B cell (primary cell): ENCODE measurements at regions not wholly inside any gene's neighbourhood (a gene's known extent, or its start where the extent isn't known, plus 50 kb on each side); places are given as distances from the start of the nearest gene placed in this dataset.

Experiments used
- ATAC-seq: fragments of 200-7000 bp; cut with Tn5 transposase; one replicate; pipeline ENCODE4 v1.10.0; 2021; ENCODE audit warnings: low read depth, mild to moderate bottlenecking, moderate number of reproducible peaks, moderate library complexity
- CTCF ChIA-PET: fragments of 350-600 bp; sonication (Branson Sonifier 250); formaldehyde crosslinking; loops from one replicate; lab custom pipeline; 2021; ENCODE audit warnings: antibody characterized with exemption, inconsistent platforms; lab: Charles Lee
- POLR2A ChIA-PET: fragments of 350-600 bp; sonication (Branson Sonifier 250); formaldehyde crosslinking; loops from one replicate; lab custom pipeline; 2021; ENCODE audit warnings: antibody characterized with exemption; lab: Charles Lee
- DNase-seq: peaks from one replicate; pipeline ENCODE4 v3.0.0; 2013
- H2AFZ ChIP-seq: 2 replicates; pipeline ENCODE4 v1.6.1; 2012; ENCODE audit warnings: mild to moderate bottlenecking, low read depth, low read length; ENCODE audit not compliant: insufficient read depth, poor library complexity, severe bottlenecking
- H3K27ac ChIP-seq, 2 donors: 1 replicate in 1 of 2; 2 replicates in 1 of 2; pipeline ENCODE4 v1.5.1; 2012 to 2013; ENCODE audit warnings: low read length in 2 of 2, mild to moderate bottlenecking in 2 of 2, moderate library complexity in 1 of 2
- H3K27me3 ChIP-seq, 4 experiments: fragments of 200-600 bp in 1 of 4; sonication (generic) in 1 of 4; replicated peaks in 1 of 4; 1 replicate in 2 of 4; 2 replicates in 2 of 4; pipeline versions ENCODE4 v1.6.1 to v1.7.0; 2013 to 2016; ENCODE audit warnings: low read length in 3 of 4, mild to moderate bottlenecking in 2 of 4, mixed read lengths in 1 of 4, moderate library complexity in 1 of 4; ENCODE audit not compliant: insufficient read depth in 4 of 4, control insufficient read depth in 3 of 4; ENCODE audit errors: control extremely low read depth in 1 of 4
- H3K36me3 ChIP-seq, 2 experiments: replicated peaks in 1 of 2; 1 replicate in 1 of 2; 2 replicates in 1 of 2; pipeline versions ENCODE4 v1.6.1 to v1.7.1; 2013; ENCODE audit warnings: low read length in 1 of 2; ENCODE audit not compliant: insufficient read depth in 2 of 2, control insufficient read depth in 1 of 2; ENCODE audit errors: control extremely low read depth in 1 of 2, extremely low read depth in 1 of 2
- H3K4me1 ChIP-seq, 2 donors: fragments of 200-600 bp in 1 of 2; sonication (generic) in 1 of 2; 1 replicate in 1 of 2; 2 replicates in 1 of 2; pipeline versions ENCODE4 v1.5.1 to v1.6.1; 2013 to 2017; ENCODE audit warnings: low read length in 2 of 2; ENCODE audit not compliant: control insufficient read depth in 2 of 2, insufficient read depth in 2 of 2
- H3K4me2 ChIP-seq: replicated peaks from 2 replicates; pipeline ENCODE3; 2012; ENCODE audit warnings: mild to moderate bottlenecking, low read depth, low read length; ENCODE audit not compliant: poor library complexity, severe bottlenecking
- H3K4me3 ChIP-seq, 5 experiments: fragments of 200-600 bp in 1 of 5; sonication (generic) in 1 of 5; 1 replicate in 3 of 5; 2 replicates in 2 of 5; pipeline versions ENCODE4 v1.5.1 to v1.7.0; 2011 to 2016; ENCODE audit warnings: low read length in 4 of 5, mild to moderate bottlenecking in 4 of 5, low read depth in 2 of 5, control low read depth in 1 of 5, moderate library complexity in 1 of 5; ENCODE audit not compliant: insufficient read depth in 1 of 5; ENCODE audit errors: control extremely low read depth in 1 of 5, extremely low read depth in 1 of 5
- H3K79me2 ChIP-seq: fragments of 200-600 bp; sonication (generic); one replicate; pipeline ENCODE4 v1.6.0; 2016; ENCODE audit warnings: low read length; ENCODE audit not compliant: control insufficient read depth, insufficient read depth
- H3K9ac ChIP-seq: fragments of 200-600 bp; sonication (generic); 2 replicates; pipeline ENCODE4 v1.6.1; 2017; ENCODE audit warnings: mild to moderate bottlenecking, low read length, moderate library complexity
- H3K9me3 ChIP-seq, 3 donors: one replicate each; pipeline versions ENCODE4 v1.6.1 to v1.7.1; 2013; ENCODE audit warnings: low read length in 2 of 3; ENCODE audit not compliant: control insufficient read depth in 2 of 3, insufficient read depth in 1 of 3; ENCODE audit errors: control extremely low read depth in 1 of 3
- H4K20me1 ChIP-seq: 2 replicates; pipeline ENCODE4 v1.6.0; 2012; ENCODE audit warnings: mild to moderate bottlenecking, low read length; ENCODE audit not compliant: insufficient read depth, control insufficient read depth, poor library complexity, severe bottlenecking
- H3K27ac Mint-ChIP-seq: one replicate; pipeline ENCODE4 v1.8.0; 2021; ENCODE audit warnings: mixed read lengths
- H3K27me3 Mint-ChIP-seq: one replicate; pipeline ENCODE4 v1.8.0; 2021; ENCODE audit warnings: mixed read lengths
- H3K4me1 Mint-ChIP-seq: one replicate; pipeline ENCODE4 v1.8.0; 2021; ENCODE audit warnings: mixed read lengths
- H3K4me3 Mint-ChIP-seq: one replicate; pipeline ENCODE4 v1.8.0; 2021; ENCODE audit warnings: mixed read lengths
- H3K9me3 Mint-ChIP-seq: one replicate; pipeline ENCODE4 v1.8.0; 2022; ENCODE audit warnings: mixed read lengths; ENCODE audit not compliant: insufficient read depth
- CTCF ChIP-seq: fragments of 200-600 bp; IDR thresholded peaks from one replicate; pipeline ENCODE4 v1.8.0; 2022; ENCODE audit warnings: antibody characterized with exemption, mild to moderate bottlenecking
- EZH2 ChIP-seq: IDR thresholded peaks from 2 replicates; pipeline ENCODE4 v1.6.1; 2012; ENCODE audit warnings: borderline replicate concordance, low read depth, mild to moderate bottlenecking, moderate library complexity, low read length; ENCODE audit not compliant: insufficient read depth, poor library complexity, severe bottlenecking
- WGBS: methylation state at CpG from one replicate; pipeline ENCODE4 v1.1.5; 2013; ENCODE audit warnings: missing lambda C conversion rate; ENCODE audit not compliant: insufficient coverage; 5-methylcytosine and 5-hydroxymethylcytosine counted together
- intact Hi-C: fragments of 100-400 bp; cut with micrococcal nuclease; formaldehyde crosslinking; loops from one replicate; pipeline ENCODE4 v1.10.0; 2022

- DNase-seq (no peak), ATAC-seq (no peak)
- Histone ChIP-seq H3K4me3 (no peak overlapping the region), H3K27ac (no peak overlapping the region), H3K9me3 (peaks cover 0 to 30% (median 0%) of the 10 kb centered on the region in 3 donors), H3K36me3 (no peaks in the 10 kb centered on the region), H3K4me2 (no peak overlapping the region), H3K27me3 (no peaks in the 10 kb centered on the region), H2AFZ (no peak overlapping the region), H3K9ac (no peak overlapping the region), H3K4me1 (no peaks in the 10 kb centered on the region), H4K20me1 (no peaks in the 10 kb centered on the region), H3K79me2 (no peaks in the 10 kb centered on the region)
- Mint-ChIP-seq H3K4me1 (no peaks in the 10 kb centered on the region), H3K27me3 (no peaks in the 10 kb centered on the region), H3K4me3 (no peak overlapping the region), H3K27ac (no peak overlapping the region), H3K9me3 (no peaks in the 10 kb centered on the region)
- TF ChIP-seq EZH2 (no peak), CTCF (no peak)
- ChIA-PET POLR2A (no interaction called here), CTCF (no interaction called here)
- intact Hi-C loops, result no loop called here
- no CpG with 5 or more reads among the region's 8 CpGs for WGBS
Measured at GRCh38 chr18:78309924-78310323, 669.7 kb upstream of the SALL3 start.

GRCh38 chr18:78319264-78319663 is 660.4 kb upstream of the SALL3 start:
- no peak overlapping the region for H3K27ac ChIP-seq
- no peaks in the 10 kb centered on the region for H3K4me1 Mint-ChIP-seq
- H3K9me3 Mint-ChIP-seq, result peaks cover 2% of the 10 kb centered on the region
- no peaks in the 10 kb centered on the region for H3K27me3 ChIP-seq
- peaks cover 0 to 13% (median 0%) of the 10 kb centered on the region in 3 donors for H3K9me3 ChIP-seq
- ChIA-PET CTCF (no interaction called here), POLR2A (no interaction called here)
- DNase-seq, result no peak
- H2AFZ ChIP-seq, result no peak overlapping the region
- no peak for ATAC-seq
- no peak overlapping the region for H3K4me3 ChIP-seq
- H3K27ac Mint-ChIP-seq, result no peak overlapping the region
- no peaks in the 10 kb centered on the region for H3K79me2 ChIP-seq
- H3K27me3 Mint-ChIP-seq, result no peaks in the 10 kb centered on the region
- H3K9ac ChIP-seq, result no peak overlapping the region
- intact Hi-C loops, result no loop called here
- no peak for TF ChIP-seq CTCF
- TF ChIP-seq EZH2, result no peak
- H3K4me3 Mint-ChIP-seq, result no peak overlapping the region
- no peaks in the 10 kb centered on the region for H3K36me3 ChIP-seq
- H4K20me1 ChIP-seq, result no peaks in the 10 kb centered on the region
- 88% methylated on average over 11 of the region's 15 CpGs for WGBS
- H3K4me1 ChIP-seq, result no peaks in the 10 kb centered on the region
- no peak overlapping the region for H3K4me2 ChIP-seq
